HG02870 (cell line): ENCODE measurements at regions not wholly inside any gene's neighbourhood (a gene's known extent, or its start where the extent isn't known, plus 50 kb on each side); places are given as distances from the start of the nearest gene placed in this dataset.
"Not testable (repeated sequence)": the region's sequence is repeated elsewhere in the genome, so short reads cannot be mapped to it uniquely, and the experiment has no call there.

Experiments
- ATAC-seq: cut with Tn5 transposase; IDR thresholded peaks from one replicate; pipeline ENCODE4 v1.9.1; 2021; ENCODE audit warnings: mild to moderate bottlenecking, moderate library complexity; ENCODE audit not compliant: unreplicated experiment

DNA sequence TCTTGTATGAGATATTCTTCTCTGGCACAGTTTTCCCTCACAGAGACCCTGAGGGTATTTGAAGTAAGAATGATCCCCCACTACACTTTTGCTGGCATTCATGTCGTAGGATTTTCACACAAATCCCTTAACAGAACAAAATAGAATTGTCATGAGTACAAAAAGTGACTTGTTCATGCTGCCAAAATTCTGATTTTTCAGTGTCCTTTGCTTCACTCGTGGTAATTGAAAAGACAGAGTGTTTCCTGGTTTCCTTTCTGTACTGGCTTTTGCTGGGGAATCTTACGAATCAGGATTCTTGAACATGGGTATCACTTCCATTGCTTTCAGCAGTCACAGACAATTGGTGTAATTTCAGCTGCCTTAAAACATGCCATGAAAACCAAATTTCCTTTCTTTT lies 756.3 kb downstream of the REEP3 start:
- ATAC-seq = no peak

DNA sequence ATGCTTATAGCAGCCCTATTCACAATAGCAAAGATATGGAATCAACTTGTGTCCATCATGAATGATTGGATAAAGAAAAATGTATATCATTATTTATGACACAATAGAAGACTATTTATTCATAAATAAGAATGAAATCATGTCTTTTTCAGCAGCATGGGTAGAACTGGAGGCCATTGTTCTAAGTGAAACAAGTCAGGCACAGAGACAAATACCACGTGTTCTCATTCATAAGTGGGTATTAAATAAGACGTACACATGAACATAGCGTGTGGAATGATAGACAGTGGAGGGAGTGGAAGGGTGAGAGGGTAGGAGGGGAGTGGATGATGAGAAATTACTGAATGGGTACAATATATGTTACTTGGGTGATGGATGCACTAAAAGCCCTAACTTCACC lies 762.4 kb downstream of the REEP3 start:
- no peak for ATAC-seq

DNA sequence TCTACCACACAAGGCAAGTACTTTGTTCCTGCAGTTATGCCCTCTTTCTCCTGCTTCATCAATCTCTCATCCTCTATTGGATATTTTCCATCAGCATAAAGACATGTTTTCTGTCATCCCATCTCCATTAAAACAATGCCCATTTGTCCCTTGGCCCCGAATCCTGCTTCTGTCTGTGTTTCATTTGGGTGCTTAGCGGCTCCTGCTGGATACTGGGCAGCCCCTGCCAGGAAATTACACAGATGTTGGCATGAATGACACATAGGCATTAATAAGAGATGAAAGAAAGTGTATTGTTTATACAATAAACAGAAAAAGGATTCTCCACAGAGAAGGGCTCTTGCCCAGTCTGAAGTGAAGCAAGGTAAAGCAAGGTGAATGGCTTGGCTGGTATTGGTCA lies 765.3 kb downstream of the REEP3 start:
- no peak for ATAC-seq

DNA sequence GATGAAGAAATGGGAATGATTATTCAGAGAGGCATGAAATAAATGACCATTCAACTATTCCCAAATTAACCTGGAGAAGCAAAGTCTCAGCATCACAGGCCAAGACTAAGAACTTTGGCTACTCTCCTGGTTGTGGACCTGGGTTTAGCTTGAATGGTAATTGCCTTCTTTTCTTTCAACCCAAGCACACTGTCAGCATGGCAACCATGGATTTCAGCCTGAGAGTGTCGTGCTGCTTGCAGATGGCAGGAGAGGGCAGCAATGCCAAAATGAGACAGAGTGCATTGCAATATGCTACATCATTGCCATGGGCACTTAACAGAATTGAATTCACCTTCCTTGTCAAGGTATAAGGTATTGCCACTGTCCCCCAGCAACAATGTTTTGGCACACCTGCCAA lies 767.2 kb downstream of the REEP3 start:
- no peak for ATAC-seq

DNA sequence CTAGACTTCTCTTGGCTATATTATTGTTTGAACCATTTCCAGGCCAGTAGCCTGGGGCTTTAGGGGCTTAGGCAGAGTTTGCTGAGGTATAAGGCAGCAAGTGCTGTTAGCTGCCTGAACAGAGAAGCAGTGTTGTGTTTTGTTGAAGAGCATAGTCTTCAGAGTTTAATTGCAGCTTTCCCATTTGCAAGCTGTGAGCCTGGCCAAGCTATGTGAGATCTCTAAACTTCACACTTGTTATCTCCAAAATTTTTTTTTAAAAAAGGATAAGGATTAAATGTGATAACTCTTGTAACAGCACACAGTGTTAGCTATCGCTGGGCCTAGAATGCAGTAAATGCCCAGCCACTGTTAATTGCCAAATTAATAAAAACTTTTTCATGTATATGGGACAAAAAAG lies 782.4 kb downstream of the REEP3 start:
- no peak for ATAC-seq

DNA sequence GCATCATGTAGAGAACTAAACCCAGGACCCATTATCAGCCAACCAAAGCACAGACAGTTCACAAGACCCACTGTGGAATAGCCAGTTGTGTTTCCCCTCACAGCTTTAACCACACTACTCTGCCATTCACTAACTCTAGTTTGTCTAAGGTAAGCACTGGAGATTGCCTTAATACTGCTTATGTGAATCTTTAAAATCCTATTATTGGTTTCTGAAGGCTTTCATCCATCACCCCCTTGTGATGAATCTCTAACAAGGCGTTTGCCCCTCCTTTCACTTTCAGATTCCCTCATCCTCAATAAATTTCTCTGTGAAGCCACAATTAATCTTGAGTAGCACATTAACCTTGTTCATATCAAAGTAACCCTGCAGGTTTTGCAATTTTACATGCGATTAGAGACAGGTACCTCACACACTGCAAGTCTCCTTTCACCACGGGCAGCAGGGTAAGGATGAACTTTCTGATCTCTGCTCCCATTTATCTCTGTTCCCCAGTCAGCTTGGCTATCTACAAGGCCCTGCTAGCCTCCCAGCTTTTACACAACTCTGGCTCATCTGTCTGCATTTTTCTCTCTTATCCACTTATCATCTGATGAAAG lies 785.6 kb downstream of the REEP3 start:
- no peak for ATAC-seq

DNA sequence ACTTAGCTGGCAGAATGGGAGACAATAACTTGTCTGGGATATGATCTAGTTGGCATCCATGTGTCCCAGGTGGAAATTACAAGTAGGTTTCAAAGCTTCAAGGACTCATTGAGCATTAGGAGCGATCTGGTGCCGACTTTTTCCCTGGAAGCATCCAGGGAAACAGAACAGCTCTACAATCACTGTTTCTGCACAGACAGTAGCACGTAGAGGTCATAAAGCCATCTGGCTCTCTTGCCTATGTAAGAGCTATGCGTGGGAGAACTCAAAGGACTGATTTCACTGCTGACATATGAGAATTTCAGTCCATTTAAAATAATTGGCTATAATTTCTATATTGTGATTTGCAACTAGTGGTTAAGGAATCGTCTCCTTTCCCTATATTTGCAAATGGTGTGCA lies 791.7 kb downstream of the REEP3 start:
- ATAC-seq = no peak

DNA sequence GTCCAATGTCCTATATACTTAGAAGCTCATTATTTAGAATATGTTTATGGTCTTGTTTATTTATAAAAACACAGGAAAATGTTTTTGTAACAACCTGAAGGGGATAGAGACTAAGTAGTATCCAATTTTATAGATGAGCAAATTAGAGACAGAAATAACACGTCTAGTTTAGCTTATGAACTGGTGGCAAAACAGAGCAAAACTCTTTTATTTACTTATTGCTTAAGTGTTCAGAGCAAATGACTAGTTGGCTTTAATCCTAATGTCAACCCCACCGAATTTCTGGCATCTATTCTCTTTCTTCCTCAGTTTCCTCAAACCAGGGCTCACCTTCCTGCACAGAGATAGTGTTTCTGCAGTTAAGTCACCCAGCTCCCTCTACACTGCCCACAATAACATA lies 792.8 kb downstream of the REEP3 start:
- no peak for ATAC-seq

DNA sequence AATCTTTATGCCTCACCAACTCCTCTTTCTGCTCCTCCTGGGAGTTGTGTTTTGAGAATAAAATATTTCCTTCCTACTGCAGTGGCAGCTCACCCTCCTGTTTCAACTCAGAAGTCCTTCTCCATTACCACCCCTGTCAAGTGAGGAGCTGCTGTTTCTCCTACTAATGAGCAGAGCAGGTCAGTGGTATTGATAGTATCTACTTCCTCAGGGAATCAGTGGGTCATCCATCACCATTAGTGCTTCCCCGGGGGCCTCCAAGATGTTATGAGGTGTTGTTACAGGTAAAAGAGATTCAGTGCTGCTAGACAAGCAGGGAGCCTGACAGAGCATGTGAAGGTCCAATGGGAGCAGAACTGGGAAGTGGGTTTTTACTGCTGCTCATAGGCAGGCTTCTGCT lies 795.2 kb downstream of the REEP3 start:
- ATAC-seq = no peak

DNA sequence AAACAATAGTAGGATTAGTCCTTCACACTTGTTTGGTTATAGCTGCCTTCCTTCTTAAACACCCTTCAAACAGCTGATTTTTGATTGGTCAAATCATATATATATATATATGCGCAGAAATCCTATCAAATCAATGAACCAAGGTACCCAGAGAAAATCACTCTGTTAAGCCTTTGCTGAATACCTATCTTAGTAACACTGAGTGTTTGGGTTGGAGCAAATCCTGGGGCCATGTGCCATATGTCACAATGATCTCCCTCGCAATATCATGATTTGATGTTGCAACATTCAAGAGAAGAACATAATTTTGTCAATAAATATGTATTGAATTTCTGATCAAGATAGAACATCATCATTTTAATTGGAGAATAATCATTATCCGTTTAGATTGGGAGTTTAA lies 795.6 kb downstream of the REEP3 start:
- no peak for ATAC-seq

DNA sequence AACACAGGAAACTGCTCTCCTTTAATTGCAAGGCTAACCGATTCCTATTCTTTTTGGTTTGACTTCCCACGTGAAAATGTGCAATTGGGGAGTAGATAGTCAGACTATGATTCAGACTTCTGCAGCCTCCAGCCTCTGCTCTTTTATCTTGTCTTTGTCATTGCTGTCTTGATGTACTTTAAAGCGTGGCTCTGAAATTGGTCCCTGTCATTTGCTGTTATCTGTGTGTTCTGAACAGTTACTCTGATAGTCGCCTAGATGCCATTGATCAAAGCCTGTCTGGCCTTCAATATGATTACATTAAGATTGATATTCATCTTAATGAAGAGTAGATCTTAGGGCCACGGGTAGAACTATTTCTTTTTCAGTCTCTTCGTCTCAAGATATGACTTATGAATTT lies 799.2 kb downstream of the REEP3 start:
- no peak for ATAC-seq

DNA sequence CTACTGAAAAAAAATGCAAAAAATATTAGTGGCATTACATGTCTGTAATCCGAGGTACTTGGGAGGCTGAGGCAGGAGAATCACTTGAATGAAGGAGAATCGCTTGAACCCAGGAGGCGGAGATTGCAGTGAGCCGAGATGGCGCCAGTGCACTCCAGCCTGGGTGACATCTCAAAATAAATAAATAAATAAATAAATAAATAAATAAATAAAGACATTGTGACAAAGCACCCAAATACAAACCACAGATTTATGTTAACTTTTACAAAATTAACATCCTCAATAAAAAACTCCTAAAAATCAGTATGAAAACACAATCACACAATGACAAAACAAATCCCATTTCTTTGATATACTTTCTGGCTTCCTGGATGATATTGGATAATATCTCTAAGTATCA lies 808.3 kb downstream of the REEP3 start:
- ATAC-seq = no peak

DNA sequence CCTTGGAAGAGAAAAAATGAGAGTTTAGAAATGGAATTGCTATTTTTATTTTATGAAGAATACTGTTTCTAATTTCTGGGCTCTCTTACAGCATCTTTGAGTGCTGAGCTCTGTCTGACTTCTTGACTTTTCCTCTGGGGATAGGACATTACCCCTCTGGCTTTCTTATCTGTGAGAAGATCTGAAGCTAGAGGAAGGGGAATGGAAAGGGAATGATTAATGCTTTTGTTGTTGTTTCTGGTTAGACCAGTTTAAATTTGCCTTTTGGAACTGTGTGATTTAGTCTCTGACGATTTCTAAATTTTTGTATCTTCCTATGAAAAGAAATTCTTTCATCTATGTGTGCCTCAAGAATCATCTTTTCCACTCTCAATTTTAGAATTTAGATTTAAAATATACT lies 811.4 kb downstream of the REEP3 start:
- ATAC-seq = no peak

DNA sequence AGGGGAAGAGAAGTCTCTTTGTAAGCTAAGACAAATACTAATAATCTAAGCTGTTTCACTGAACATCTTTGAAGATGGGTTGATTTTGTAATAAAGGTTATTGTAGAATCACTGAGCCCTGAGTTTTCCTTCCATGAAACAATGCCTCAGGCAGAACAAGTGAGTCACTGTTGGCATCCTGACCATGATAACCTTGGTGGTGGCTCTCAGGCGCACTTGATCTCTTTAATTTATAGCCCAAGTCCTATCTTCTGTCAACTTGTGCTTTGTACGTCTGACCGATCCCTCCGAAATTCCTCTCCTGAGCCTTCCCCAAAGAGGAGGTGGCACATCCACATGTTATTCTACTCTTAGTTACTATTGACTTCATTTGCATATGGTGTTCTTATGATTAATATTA lies 812.9 kb downstream of the REEP3 start:
- ATAC-seq = no peak

DNA sequence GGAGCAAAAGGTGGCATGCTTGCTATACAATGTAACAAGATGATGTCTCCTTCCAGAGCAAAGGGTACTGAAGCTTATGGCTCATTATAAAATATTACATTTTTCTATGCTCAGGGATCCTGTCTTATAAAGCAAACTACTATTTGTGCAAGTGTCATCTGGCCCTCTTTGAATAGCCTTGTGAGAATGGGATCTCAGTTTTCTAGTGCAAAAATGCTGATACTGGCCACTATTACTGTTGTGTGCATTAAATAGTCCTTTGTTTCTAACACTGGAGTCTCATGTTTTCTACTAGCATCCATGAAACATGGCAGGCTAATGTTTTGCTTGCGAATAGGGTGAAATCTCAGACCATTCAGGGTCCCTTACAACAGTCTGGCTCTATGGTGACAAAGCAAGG lies 823.0 kb downstream of the REEP3 start:
- ATAC-seq = no peak

DNA sequence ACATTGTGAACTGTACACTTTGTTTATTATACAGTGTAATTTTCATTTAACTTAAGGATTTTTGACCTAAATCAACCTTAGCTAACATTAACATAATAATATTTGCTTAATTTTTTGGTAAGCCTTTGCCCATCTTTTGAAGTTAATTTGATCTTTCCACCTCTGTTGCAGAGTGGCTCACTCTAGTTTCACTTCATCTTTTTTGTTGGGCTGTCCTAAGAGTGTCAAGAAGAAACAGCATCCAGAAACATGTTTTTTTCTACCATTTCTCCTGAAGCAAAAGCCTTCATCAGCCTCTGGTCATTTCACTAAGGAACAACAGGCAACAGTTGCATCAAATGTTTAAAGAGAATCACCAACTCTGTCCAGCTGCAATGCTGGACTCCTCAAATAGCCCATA lies 824.7 kb downstream of the REEP3 start:
- ATAC-seq = no peak

DNA sequence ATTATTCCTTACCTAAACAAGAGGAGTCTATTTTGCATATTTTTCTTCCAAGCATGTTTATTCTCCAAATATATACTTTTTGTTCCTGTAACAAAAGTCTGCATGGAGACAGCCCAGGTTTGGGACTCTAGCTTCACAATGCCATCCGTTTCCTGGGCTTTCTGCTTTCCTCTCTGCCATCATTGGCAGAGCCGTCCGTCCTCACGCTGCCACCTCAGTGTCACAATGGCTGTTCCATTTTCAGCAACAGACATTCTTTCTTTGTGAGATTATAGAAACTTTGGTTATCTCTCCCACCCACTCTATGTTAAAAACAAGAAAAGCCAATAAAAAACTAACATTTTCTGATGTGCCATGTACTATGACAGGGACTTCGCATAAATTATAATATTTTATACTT lies 825.2 kb downstream of the REEP3 start:
- no peak for ATAC-seq

DNA sequence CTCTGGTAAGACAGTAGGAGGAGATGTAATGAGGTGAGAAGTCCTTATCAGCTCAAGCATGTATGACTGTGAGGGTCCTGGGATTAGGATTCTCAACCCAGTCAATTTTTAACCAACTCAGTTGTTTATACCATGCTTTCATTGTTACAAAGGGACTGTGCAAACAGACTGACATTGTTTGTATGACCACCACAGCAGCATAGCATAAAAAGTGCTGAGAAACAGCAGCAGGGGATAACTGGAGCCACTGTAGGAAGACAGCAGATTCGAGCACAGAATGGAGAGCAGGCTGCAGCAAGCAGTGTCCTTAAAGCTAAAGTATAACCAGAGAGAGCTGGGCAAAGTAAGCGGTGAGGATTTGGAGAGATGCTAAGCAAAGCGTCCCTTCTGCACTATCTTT lies 829.5 kb downstream of the REEP3 start:
- ATAC-seq = no peak

DNA sequence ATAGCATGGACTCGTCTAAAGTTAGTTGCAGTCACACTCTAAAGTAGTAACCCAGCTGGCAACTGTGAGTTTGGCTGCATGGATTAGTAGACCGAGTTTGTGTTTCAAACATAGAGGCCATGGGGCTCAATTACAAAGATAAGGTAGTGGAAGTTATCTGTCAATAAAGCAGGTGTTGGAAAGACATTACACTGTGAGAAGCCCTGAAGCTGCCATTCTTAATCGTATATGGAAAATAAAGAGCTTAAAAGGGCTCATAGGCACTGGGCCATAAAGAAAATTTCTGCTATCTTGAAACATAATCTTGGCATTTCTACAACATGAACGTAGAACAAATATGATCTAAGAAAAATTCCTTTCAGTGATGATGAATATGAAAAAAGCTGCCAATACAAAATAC lies 837.7 kb downstream of the REEP3 start:
- ATAC-seq = no peak

DNA sequence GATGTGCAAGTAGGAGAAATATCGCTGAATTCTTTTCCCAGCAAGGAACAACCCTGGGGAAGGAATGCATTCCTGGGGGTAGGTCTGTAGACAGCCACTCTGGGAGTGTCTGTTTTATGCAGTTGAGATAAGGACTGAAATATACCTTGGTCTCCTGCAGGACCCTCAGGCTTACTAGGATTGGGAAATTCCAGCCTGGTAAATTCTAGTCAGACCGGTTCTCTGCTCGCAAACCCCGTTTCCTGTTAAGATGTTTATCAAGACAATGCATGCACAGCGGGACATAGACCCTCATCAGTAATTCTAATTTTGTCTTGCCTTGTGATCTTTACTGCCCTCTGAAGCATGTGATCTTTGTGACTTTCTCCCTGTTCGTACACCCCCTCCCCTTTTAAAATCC lies 839.0 kb downstream of the REEP3 start:
- not testable (repeated sequence) for ATAC-seq

DNA sequence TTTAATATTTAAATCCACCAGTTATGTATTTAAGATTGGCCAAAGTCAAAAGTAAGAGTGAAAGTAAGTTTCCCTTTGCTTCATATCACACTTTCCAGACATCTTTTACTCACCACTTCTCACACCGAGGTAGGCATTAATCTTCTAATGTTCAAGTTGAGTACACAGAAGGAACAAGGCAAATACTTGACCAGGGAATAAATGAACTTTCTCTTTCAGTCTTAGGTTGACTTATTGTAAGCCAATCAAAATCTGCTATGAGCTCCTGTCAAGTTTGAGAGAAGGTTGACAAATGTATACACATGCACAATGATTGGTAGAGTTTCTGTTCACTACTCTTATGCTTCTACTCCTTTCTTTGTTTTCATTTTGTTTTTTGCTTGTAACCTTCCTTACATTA lies 842.5 kb downstream of the REEP3 start:
- no peak for ATAC-seq

DNA sequence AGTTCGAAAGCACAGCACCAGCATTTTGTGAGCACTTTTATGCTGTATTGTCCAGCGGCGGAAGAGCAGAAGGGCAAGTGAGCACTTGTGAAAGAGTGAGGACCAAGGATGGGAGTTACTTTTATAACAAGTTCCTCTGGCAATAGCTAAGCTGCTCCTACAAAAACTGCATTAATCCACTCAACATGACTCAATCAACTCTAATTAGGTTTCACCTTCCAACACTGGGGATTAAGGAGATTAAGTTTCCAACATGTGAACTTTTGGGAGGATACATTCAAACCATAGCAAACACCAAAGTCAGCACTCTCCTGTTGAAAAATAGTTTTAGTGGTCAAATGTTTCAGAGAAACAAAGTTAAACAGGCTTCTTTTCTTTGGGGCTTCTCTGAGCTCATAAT lies 844.5 kb downstream of the REEP3 start:
- no peak for ATAC-seq

DNA sequence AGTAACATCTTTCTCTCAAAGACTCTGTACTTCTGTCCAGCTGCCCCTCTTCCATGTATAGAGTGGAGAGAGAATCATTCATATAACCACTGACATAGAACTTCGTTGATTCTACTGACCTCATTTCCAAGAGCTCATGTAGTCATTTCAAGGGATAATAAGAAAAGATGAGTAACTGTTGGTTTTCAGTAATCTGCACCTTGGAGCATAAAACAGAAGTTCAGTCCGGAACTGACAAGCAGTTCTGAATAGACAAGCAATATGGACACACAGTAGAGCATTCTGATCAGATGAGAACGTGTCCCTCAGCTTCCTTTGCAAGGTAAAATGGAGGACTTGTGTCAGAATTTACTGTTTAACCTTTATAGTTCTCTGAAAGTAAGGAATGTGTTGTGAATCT lies 847.1 kb downstream of the REEP3 start:
- no peak for ATAC-seq
